ENCODE measurements at regions not wholly inside any gene's neighbourhood (a gene's known extent, or its start where the extent isn't known, plus 50 kb on each side); places are given as distances from the start of the nearest gene placed in this dataset.

DNA sequence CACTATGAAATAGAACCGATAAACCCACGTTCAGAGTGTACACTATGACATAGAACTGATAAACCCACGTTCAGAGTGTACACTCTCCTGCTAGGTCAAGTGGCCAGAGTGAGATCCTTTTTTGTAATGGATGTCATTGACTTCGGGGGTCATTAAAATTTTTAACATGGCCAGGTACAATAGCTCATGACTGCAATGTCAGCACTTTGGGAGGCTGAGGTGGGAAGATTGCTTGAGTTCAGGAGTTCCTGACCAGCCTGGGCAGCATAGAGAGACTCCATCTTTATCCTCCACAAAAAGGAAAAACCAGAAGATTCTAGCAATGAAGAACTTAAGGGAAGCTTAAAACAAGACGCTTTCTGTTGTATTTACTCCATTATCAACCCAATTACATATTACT, 439.7 kb upstream of the FRG1 start:
- no peak overlapping the region for H3K4me3 Mint-ChIP-seq (ENCODE audit: low read depth)
- no peak overlapping the region for H3K27ac Mint-ChIP-seq
- no peaks in the 10 kb centered on the region for H3K27me3 Mint-ChIP-seq
- no peaks in the 10 kb centered on the region for H3K4me1 Mint-ChIP-seq (ENCODE audit: low read depth)
- H3K36me3 Mint-ChIP-seq (ENCODE audit: insufficient read depth) = no peaks in the 10 kb centered on the region
- DNase-seq (ENCODE audit: low spot score, unreplicated experiment) = no peak
- peaks cover 21% of the 10 kb centered on the region for H3K9me3 Mint-ChIP-seq (ENCODE audit: low read depth)
- TF ChIP-seq, protein P1, sequence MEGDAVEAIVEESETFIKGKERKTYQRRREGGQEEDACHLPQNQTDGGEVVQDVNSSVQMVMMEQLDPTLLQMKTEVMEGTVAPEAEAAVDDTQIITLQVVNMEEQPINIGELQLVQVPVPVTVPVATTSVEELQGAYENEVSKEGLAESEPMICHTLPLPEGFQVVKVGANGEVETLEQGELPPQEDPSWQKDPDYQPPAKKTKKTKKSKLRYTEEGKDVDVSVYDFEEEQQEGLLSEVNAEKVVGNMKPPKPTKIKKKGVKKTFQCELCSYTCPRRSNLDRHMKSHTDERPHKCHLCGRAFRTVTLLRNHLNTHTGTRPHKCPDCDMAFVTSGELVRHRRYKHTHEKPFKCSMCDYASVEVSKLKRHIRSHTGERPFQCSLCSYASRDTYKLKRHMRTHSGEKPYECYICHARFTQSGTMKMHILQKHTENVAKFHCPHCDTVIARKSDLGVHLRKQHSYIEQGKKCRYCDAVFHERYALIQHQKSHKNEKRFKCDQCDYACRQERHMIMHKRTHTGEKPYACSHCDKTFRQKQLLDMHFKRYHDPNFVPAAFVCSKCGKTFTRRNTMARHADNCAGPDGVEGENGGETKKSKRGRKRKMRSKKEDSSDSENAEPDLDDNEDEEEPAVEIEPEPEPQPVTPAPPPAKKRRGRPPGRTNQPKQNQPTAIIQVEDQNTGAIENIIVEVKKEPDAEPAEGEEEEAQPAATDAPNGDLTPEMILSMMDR (IDR thresholded peaks at IDR 0.05; ENCODE audit: unreplicated experiment) = no peak

DNA sequence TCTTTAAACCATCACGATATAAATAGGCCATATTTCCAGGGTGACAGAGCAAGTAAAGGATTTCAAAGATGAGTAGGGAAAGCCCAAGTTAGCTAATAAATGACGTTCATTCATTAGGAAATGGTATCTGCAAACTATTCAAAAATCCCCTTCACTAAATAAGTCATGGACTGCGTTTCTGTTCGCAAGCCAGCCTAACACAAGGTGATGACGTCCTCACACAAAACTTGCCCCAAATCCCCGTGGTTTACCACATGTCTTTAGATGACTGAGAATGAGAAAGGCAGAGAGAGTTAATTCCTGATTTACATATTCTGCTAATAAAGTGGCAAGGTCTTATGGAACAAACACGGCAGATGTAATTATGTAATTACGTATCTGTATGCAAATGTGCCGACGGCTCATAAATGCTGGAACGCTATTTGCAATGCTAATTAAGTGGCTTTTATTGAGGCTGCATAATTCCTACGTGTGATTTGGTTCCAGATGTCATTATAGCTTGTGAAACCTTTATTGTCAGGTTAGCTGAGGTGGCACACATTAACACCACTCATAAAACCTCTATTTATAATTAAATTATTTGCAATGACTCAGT, 437.7 kb upstream of the FRG1 start:
- H3K9me3 Mint-ChIP-seq (ENCODE audit: low read depth) = peaks cover 11% of the 10 kb centered on the region

DNA sequence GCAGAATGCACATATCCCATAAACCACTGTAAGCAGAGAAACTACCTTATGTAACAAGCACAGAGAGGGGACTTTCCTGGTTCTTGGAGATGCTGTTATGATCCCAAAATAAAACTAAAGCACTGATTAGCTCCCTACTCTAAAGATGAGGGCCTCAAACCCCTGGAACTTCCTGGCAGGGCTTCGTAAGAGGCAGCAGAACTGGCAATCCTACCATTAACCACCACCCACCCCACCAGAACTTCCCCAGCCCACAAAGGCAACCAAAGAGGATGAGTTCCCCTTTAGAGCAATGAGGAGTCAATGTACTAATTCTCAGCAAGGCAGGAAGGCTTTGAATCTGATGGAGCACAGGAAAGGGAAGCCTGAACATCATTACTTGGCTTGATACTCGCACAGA, 436.5 kb upstream of the FRG1 start:
- no peak for DNase-seq (ENCODE audit: low spot score, unreplicated experiment)
- TF ChIP-seq, protein P1 (IDR thresholded peaks at IDR 0.05; ENCODE audit: unreplicated experiment) = no peak
- H3K36me3 Mint-ChIP-seq (ENCODE audit: insufficient read depth) = no peaks in the 10 kb centered on the region
- no peak overlapping the region for H3K27ac Mint-ChIP-seq
- no peaks in the 10 kb centered on the region for H3K27me3 Mint-ChIP-seq
- H3K4me1 Mint-ChIP-seq (ENCODE audit: low read depth) = no peaks in the 10 kb centered on the region
- H3K4me3 Mint-ChIP-seq (ENCODE audit: low read depth) = no peak overlapping the region
- H3K9me3 Mint-ChIP-seq (ENCODE audit: low read depth) = peaks cover 16% of the 10 kb centered on the region

More for the DNA sequence above, 437.7 kb upstream of the FRG1 start:
- TF ChIP-seq, protein P1 (IDR thresholded peaks at IDR 0.05; ENCODE audit: unreplicated experiment) = no peak
- Mint-ChIP-seq H3K27me3 (no peaks in the 10 kb centered on the region), H3K4me3 (ENCODE audit: low read depth) (no peak overlapping the region), H3K27ac (no peak overlapping the region), H3K4me1 (ENCODE audit: low read depth) (no peaks in the 10 kb centered on the region), H3K36me3 (ENCODE audit: insufficient read depth) (no peaks in the 10 kb centered on the region)
- no peak for DNase-seq (ENCODE audit: low spot score, unreplicated experiment)

DNA sequence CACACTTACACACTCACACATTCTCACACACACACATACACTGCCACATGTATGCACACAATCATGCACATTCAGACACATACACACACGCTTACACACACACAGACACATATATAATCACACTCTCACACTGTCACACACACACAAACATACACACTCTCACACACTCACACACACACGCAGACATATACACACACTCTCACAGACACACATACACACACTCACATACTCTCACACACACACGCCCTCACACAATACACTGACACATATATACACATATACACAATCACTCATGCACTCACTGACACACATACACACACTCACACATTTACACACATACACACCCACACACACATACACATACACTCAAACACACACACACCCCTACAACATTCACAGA, 435.3 kb upstream of the FRG1 start:
- Mint-ChIP-seq H3K36me3 (ENCODE audit: insufficient read depth) (no peaks in the 10 kb centered on the region), H3K27ac (no peak overlapping the region), H3K27me3 (no peaks in the 10 kb centered on the region), H3K4me3 (ENCODE audit: low read depth) (no peak overlapping the region), H3K9me3 (ENCODE audit: low read depth) (peaks cover 22% of the 10 kb centered on the region), H3K4me1 (ENCODE audit: low read depth) (no peaks in the 10 kb centered on the region)
- DNase-seq (ENCODE audit: low spot score, unreplicated experiment) = no peak
- TF ChIP-seq, protein P1 (IDR thresholded peaks at IDR 0.05; ENCODE audit: unreplicated experiment) = no peak

DNA sequence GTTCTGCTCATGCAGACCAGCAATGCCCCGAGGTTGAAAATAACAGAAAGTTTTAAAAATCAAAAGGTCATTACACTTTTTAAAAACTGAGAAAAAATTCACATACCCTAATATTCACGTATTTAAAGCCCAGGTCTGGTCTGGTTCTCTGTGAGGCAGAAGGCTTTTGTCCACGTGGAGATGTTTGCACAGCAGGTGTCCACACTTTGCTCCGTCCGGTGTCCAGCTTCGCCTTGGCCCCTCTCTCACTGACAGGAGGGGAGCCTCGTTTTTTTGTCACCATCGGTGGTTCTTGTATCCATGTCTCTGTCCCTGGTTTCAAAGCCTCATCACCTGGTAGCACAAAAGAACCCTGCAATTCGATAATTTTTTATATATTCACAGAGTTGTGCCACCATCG, 434.6 kb upstream of the FRG1 start:
- Mint-ChIP-seq H3K9me3 (ENCODE audit: low read depth) (peaks cover 26% of the 10 kb centered on the region), H3K27me3 (no peaks in the 10 kb centered on the region), H3K4me1 (ENCODE audit: low read depth) (no peaks in the 10 kb centered on the region), H3K27ac (no peak overlapping the region), H3K36me3 (ENCODE audit: insufficient read depth) (no peaks in the 10 kb centered on the region), H3K4me3 (ENCODE audit: low read depth) (no peak overlapping the region)
- TF ChIP-seq, protein P1 (IDR thresholded peaks at IDR 0.05; ENCODE audit: unreplicated experiment) = no peak
- DNase-seq (ENCODE audit: low spot score, unreplicated experiment) = no peak
